Stimulated activated naive CD4-positive, alpha-beta T cell treated with Interleukin-2 at 50 U/mL for 16 hours (primary cell): ENCODE measurements at regions not wholly inside any gene's neighbourhood (a gene's known extent, or its start where the extent isn't known, plus 50 kb on each side); places are given as distances from the start of the nearest gene placed in this dataset.
"Not testable (repeated sequence)": the region's sequence is repeated elsewhere in the genome, so short reads cannot be mapped to it uniquely, and the experiment has no call there.

ENCODE experiments used
- DNase-seq: peaks from one replicate; lab custom pipeline; 2025; lab: John Stamatoyannopoulos, UW

GRCh38 chr10:31124852-31125251 lies 93.2 kb upstream of the ZNF438 start:
- no peak for DNase-seq

GRCh38 chr10:31125789-31126188 lies 94.1 kb upstream of the ZNF438 start:
- no peak for DNase-seq

DNA sequence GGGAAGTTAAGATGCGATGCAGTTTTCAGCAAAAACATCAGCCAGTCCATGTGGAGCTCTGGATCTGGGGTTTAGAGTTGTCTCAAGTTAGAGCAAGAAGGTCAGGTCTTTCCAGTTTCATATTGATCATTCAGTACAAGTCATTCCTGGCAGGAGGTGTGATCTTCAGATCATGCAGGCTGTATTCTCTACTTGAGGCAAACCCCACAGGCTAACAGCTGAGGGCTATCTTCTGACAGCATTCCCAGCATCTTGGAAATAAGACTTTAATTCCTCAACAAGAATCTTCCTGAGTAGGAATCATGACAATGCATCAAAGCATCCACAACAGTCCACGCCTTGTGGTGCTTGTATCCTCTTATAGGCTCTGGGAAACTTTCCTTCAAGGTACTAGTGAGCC lies 94.9 kb upstream of the ZNF438 start:
- no peak for DNase-seq

DNA sequence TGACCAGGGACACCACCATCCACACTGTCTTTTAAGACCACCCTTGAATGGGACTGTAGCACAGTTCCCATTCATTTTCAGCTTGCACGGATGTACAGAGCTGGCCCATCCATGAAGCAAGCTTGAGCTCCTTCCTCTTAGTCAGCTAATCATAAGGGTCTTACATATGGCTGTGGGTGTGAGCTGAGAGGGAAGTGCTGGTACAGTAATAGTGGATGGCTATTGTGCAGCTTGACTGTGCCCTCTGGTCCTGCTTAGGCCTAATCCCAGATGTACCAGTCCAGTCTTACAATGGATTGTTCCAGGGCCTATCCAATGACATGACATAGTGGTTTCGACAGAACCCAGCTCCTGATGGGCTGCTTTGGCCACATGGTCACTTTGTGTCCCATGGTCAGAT lies 96.9 kb upstream of the ZNF438 start:
- DNase-seq = no peak

DNA sequence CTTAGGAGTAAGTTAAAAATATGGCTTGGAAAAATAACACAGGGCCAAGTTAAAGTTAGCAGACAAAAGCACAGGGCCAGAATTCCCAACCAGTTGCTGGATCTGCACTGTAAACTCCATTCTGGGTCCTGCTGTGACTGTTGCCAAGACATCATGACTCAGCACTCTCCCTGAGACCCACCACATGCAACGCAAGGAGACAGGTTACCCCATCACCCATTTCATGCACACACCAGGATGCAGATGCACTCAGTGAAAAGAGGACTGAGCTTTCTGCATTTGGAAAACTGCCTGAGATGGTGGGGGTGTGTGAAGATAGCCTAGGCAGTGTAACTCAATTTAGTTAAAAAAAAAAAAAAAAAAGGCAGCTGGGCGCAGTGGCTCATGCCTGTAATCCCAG lies 97.6 kb upstream of the ZNF438 start:
- no peak for DNase-seq

- no peak for DNase-seq
Observed at GRCh38 chr10:31129880-31130405, 98.3 kb upstream of the ZNF438 start.

DNA sequence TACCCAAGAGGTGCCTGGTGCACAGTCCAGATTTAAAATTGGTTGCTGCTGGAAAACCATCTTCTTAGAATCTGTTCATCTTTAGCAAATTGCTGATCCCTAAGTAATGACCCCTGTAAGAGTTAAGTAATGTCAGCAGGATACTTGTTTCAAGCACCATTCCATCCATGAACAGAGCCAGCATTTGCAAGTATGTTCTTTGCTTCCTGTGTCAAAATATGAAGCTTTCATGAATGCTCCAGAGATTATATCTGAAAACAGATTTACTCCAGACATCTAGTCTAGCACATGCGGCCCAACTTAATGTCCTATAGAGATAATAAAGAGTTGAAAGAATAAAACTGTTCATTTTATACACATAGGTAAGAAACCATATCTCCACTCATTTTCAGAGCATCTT lies 98.7 kb upstream of the ZNF438 start:
- DNase-seq = no peak

GRCh38 chr10:31131251-31131650 lies 99.6 kb upstream of the ZNF438 start:
- no peak for DNase-seq

- DNase-seq = no peak
Observed at GRCh38 chr10:31132681-31133244, 101.1 kb upstream of the ZNF438 start.

GRCh38 chr10:31133251-31133791 lies 101.7 kb upstream of the ZNF438 start:
- no peak for DNase-seq

DNA sequence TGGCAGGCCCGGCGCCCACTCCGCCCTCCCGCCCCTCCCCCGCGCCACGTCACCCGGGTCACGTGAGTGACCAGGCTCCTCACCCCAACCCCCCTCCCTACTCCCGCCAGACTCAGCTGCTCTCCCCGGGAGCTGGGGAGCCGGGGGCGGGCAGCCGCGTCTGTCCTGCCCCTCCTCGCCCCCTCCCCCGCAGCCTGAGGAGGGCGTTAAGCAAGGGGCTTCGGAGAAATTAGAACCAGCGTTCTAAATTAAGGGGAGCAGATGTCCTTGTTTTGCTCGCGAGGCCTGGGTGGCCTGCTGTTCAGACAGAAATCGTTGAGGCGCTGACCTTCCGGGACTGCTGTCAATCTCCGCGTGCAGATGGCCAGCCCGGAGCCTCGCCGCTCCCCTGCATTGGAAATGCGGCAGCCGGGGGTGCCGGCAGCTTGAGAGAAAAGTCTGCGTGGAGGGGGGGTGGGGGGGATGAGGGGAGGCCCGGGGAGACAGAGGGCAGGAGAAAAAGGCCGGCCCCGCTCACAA lies 102.2 kb upstream of the ZNF438 start:
- DNase-seq = peak; percentile 64

- DNase-seq = peak; percentile 1
Observed at GRCh38 chr10:31134311-31134952, 102.8 kb upstream of the ZNF438 start.

DNA sequence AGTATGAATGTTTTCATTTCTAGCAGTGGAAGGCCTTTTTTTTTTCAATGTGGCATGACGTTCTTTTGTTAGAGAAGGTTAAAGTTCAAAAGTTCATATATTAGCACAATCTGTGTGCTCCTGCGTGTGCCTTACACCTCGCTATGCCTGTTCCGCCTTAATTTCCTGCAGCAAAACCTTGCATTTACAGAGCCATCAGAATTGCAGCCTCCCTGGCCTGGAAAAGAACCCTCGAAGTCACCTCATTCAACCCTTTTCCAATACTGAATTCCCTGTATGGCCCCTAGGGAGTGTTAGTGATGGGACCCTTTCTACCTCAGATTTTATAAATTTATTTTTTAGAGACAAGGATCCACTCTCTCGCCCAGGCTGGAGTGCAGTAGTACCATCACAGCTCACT lies 103.5 kb upstream of the ZNF438 start:
- no peak for DNase-seq

- DNase-seq = not testable (repeated sequence)
Observed at GRCh38 chr10:31135791-31136190, 104.1 kb upstream of the ZNF438 start.

DNA sequence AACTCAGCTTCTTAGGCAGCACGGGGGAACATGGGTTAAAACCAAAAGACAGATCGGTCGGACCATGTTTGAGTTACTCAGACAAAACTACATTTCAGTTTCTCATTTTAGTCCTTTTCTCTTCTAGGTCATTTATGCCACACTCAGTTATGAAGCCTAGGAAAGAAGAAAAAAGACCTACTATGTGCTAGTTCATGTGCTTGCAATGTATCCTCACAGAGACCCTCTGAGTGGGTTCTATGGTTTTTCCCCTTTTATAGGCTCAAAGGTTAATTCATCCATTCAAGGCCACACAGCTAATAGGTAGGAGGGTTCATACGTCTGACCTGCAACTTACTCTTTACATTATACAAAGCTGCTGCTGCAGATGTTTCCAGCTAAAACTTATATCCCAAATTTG lies 104.7 kb upstream of the ZNF438 start:
- no peak for DNase-seq

DNA sequence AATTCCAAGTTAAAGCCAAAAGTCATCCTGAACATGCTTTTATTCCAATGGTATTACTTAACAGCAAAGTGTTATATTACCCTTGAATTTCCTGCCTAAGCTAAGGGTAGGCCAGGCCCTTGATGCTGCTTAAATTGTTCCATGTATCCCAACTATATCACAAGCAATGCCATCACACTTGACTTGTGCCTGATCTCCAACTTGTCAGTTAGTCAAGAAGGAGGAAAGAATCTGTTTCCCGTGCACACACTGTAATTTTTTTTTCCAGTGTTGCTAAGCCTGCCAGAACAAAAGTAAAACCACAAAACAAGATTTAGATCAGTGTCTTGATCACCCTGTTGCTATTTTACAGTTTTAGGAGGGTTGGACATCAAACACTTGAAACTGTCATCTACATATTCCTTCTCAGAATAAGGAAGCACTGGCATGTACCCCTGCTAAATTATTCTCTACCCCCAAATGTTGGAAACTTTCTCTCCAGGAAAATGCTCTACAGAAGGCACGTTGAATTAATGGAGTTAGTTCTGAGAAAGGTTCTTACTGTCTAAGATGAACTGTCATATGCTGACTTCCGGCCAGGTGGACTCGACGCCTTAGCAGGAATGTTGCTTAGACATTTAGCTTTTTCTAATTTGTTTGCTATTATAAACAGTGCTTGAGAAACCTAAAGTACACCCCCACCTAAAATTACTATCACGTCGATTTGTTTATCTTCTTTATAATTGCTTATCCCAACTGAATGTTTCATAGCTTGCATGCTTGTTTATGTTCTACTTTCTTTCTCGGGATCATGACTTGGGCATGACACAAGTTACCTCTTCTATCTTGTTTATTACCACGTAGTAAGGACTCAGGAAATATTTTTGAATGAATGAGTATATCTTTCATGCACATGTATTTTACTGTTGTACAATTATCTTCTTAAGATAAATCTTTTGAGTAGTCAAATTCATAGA lies 105.5 kb upstream of the ZNF438 start:
- DNase-seq = no peak

GRCh38 chr10:31138026-31138553 lies 106.4 kb upstream of the ZNF438 start:
- DNase-seq = no peak

DNA sequence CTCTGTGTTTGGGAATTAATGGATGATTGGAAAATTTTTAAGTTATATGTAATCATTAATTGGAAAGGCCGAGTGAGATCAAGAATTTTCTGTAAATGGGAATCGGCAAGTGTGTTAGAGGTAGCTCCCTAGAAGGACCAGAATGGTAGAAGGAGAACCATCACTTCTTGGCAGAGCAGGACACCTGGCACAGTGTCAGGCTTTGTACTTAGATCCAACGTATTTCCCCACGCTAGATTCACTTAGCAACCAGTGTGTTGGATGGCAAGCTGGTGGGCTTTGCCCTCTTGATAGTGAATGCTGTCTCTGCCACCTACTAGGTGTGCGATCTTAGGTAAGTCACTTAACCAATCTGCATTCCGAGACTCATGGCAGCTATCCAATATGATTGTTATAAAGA lies 107.8 kb upstream of the ZNF438 start:
- no peak for DNase-seq

DNA sequence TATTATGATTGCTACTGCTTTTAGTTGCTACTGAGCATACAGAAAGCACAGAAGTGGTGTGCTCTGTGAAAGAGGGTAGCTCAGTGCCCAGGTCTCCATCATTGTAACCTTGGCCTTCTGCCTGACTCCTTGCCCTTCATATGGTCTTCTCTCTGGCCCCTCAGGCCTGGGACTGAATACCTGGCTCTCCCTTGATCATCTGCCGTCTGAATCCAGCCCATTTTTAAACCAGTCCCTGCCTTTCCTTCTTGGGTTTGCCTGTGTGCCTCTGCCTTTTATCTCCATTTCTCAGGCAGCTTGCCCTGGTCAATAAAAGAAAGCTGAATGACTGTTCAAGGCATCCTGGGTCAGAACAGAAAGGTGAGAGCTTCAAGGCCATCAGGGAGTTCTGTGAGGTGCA lies 109.1 kb upstream of the ZNF438 start:
- DNase-seq = no peak

- no peak for DNase-seq
Observed at GRCh38 chr10:31142026-31142425, 110.4 kb upstream of the ZNF438 start.

- no peak for DNase-seq
Observed at GRCh38 chr10:31143331-31143935, 111.8 kb upstream of the ZNF438 start.

GRCh38 chr10:31145986-31146385 lies 114.3 kb upstream of the ZNF438 start:
- DNase-seq = no peak
